ENCODE measurements at regions not wholly inside any gene's neighbourhood (a gene's known extent, or its start where the extent isn't known, plus 50 kb on each side); places are given as distances from the start of the nearest gene placed in this dataset.

DNA sequence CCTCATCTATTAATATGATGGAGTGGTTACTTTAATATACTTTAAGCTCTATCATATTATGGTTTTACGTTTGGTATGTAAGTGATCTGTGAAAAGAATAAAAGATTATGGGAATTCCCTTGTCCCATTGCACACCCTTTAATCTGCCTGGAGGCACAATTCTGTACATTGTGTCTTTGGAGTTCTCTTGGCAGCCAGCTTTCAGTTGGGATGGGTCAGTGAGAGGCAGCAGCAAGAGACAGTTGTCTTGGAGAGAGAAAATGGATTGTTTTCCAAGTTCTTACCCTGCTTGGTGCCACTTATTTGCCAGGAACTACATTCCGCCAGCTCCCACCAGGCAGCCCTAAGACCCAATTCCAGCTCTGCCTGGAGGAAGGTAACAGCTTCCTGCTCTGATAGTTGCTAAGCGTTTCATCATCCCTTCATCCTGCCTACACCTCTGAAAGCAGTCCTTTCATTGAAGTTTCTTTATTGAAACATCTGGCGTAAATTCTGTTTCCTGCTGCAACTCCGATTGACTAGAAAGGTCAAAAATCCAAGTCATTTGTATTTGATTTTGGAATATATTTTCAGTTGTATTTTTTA is 365.2 kb downstream of the AKAIN1 start:
- Histone ChIP-seq H3K36me3 (ENCODE audit: control insufficient read depth in 4 of 4, insufficient read depth in 3 of 4, low read depth in 1 of 4, low read length in 3 of 4) (no peaks in the 10 kb centered on the region), H3K9ac (ENCODE audit: low read depth in 1 of 2, low read length in 2 of 2) (no peak overlapping the region), H3K4me1 (ENCODE audit: control insufficient read depth in 4 of 4, insufficient read depth in 4 of 4, low read length in 3 of 4) (no peaks in the 10 kb centered on the region), H3K9me3 (ENCODE audit: control insufficient read depth in 4 of 4, low read length in 3 of 4) (no peaks in the 10 kb centered on the region), H3K4me3 (ENCODE audit: low read depth in 1 of 3, low read length in 3 of 3) (no peak overlapping the region), H3K27ac (ENCODE audit: low read depth in 1 of 2, low read length in 2 of 2) (no peak overlapping the region), H3K27me3 (ENCODE audit: control insufficient read depth in 4 of 4, insufficient read depth in 4 of 4, low read length in 3 of 4) (no peaks in the 10 kb centered on the region)
- WGBS, result 68% methylated on average over 5 of the region's 5 CpGs
- DNase-seq (ENCODE audit: low spot score), result no peak
- no peak for TF ChIP-seq EGR1 (IDR thresholded peaks at IDR 0.05; ENCODE audit: low read depth in 2 of 2)
- TF ChIP-seq, protein P1, sequence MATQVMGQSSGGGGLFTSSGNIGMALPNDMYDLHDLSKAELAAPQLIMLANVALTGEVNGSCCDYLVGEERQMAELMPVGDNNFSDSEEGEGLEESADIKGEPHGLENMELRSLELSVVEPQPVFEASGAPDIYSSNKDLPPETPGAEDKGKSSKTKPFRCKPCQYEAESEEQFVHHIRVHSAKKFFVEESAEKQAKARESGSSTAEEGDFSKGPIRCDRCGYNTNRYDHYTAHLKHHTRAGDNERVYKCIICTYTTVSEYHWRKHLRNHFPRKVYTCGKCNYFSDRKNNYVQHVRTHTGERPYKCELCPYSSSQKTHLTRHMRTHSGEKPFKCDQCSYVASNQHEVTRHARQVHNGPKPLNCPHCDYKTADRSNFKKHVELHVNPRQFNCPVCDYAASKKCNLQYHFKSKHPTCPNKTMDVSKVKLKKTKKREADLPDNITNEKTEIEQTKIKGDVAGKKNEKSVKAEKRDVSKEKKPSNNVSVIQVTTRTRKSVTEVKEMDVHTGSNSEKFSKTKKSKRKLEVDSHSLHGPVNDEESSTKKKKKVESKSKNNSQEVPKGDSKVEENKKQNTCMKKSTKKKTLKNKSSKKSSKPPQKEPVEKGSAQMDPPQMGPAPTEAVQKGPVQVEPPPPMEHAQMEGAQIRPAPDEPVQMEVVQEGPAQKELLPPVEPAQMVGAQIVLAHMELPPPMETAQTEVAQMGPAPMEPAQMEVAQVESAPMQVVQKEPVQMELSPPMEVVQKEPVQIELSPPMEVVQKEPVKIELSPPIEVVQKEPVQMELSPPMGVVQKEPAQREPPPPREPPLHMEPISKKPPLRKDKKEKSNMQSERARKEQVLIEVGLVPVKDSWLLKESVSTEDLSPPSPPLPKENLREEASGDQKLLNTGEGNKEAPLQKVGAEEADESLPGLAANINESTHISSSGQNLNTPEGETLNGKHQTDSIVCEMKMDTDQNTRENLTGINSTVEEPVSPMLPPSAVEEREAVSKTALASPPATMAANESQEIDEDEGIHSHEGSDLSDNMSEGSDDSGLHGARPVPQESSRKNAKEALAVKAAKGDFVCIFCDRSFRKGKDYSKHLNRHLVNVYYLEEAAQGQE (IDR thresholded peaks at IDR 0.05), result no peak

DNA sequence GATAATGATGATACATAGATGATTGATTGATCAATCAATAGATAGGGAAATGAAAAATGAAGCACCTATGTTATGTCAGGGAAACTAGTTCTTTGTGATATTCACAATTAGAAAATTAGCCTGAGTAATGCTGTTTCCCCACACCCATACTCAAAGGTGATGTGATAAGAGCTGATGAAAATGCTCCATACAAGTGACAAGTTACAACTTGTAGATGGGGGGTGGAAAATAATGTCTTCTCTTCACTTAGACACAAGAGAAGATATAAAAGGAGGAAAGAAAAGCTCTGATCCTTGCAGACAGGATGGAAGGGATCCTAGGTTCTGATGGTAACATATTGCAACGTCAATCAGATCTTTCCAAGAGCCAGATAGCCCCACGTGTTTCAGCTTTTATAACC is 365.9 kb downstream of the AKAIN1 start:
- 56% methylated on average over 2 of the region's 2 CpGs for WGBS
- no peaks in the 10 kb centered on the region for H3K9me3 ChIP-seq (ENCODE audit: control insufficient read depth in 4 of 4, low read length in 3 of 4)
- no peak overlapping the region for H3K27ac ChIP-seq (ENCODE audit: low read depth in 1 of 2, low read length in 2 of 2)
- H3K27me3 ChIP-seq (ENCODE audit: control insufficient read depth in 4 of 4, insufficient read depth in 4 of 4, low read length in 3 of 4), result no peaks in the 10 kb centered on the region
- H3K36me3 ChIP-seq (ENCODE audit: control insufficient read depth in 4 of 4, insufficient read depth in 3 of 4, low read depth in 1 of 4, low read length in 3 of 4), result no peaks in the 10 kb centered on the region
- DNase-seq (ENCODE audit: low spot score), result no peak
- H3K4me1 ChIP-seq (ENCODE audit: control insufficient read depth in 4 of 4, insufficient read depth in 4 of 4, low read length in 3 of 4), result no peaks in the 10 kb centered on the region
- no peak overlapping the region for H3K9ac ChIP-seq (ENCODE audit: low read depth in 1 of 2, low read length in 2 of 2)
- TF ChIP-seq FOXA1 (IDR thresholded peaks at IDR 0.05) (no peak), NR2F2 (IDR thresholded peaks at IDR 0.05) (no peak), GABPA (IDR thresholded peaks at IDR 0.05 in 1 of 2, conservative IDR thresholded peaks at IDR 0.05 in 1 of 2) (no peak), JUND (IDR thresholded peaks at IDR 0.05) (no peak), HNF4A (conservative IDR thresholded peaks at IDR 0.05) (no peak), HNF4G (IDR thresholded peaks at IDR 0.05) (no peak), TAF1 (conservative IDR thresholded peaks at IDR 0.05) (no peak), EGR1 (IDR thresholded peaks at IDR 0.05; ENCODE audit: low read depth in 2 of 2) (no peak), RXRA (IDR thresholded peaks at IDR 0.05) (no peak), YY1 (IDR thresholded peaks at IDR 0.05) (no peak)
- TF ChIP-seq, protein P2, sequence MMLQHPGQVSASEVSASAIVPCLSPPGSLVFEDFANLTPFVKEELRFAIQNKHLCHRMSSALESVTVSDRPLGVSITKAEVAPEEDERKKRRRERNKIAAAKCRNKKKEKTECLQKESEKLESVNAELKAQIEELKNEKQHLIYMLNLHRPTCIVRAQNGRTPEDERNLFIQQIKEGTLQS (IDR thresholded peaks at IDR 0.05), result no peak
- TF ChIP-seq, protein P3, sequence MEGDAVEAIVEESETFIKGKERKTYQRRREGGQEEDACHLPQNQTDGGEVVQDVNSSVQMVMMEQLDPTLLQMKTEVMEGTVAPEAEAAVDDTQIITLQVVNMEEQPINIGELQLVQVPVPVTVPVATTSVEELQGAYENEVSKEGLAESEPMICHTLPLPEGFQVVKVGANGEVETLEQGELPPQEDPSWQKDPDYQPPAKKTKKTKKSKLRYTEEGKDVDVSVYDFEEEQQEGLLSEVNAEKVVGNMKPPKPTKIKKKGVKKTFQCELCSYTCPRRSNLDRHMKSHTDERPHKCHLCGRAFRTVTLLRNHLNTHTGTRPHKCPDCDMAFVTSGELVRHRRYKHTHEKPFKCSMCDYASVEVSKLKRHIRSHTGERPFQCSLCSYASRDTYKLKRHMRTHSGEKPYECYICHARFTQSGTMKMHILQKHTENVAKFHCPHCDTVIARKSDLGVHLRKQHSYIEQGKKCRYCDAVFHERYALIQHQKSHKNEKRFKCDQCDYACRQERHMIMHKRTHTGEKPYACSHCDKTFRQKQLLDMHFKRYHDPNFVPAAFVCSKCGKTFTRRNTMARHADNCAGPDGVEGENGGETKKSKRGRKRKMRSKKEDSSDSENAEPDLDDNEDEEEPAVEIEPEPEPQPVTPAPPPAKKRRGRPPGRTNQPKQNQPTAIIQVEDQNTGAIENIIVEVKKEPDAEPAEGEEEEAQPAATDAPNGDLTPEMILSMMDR (IDR thresholded peaks at IDR 0.05; ENCODE audit: low read depth, low read length, missing input control), result no peak
- no peak overlapping the region for H3K4me3 ChIP-seq (ENCODE audit: low read depth in 1 of 3, low read length in 3 of 3)

DNA sequence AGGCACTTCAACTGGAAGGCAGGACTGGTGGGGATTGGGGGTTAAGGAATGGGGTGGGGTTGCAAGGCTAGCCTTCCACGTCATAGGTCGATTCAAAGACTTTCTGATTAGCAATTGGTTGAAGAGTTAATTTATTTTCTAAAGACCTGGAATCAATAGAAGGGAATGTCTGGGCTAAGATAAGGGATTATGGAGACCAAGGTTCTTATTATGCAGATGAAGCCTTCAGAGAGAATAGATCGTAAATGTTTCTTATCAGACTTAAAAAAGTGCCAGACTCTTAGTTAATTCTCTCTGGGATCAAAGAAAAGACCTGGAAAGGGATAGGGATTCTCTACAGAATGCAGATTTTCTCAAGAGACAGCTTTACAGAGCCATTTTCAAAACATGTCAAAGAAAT is 368.0 kb upstream of the DLGAP1 start:
- TF ChIP-seq FOXA2 (IDR thresholded peaks at IDR 0.05), result no peak
- TF ChIP-seq SP1 (IDR thresholded peaks at IDR 0.05), result no peak

More for the DNA sequence above, 368.0 kb upstream of the DLGAP1 start:
- DNase-seq (ENCODE audit: low spot score), result no peak
- Histone ChIP-seq H3K27ac (ENCODE audit: low read depth in 1 of 2, low read length in 2 of 2) (no peak overlapping the region), H3K27me3 (ENCODE audit: control insufficient read depth in 4 of 4, insufficient read depth in 4 of 4, low read length in 3 of 4) (peaks cover 0 to 3% (median 0%) of the 10 kb centered on the region in 4 donors), H3K4me1 (ENCODE audit: control insufficient read depth in 4 of 4, insufficient read depth in 4 of 4, low read length in 3 of 4) (no peaks in the 10 kb centered on the region), H3K36me3 (ENCODE audit: control insufficient read depth in 4 of 4, insufficient read depth in 3 of 4, low read depth in 1 of 4, low read length in 3 of 4) (no peaks in the 10 kb centered on the region), H3K9ac (ENCODE audit: low read depth in 1 of 2, low read length in 2 of 2) (no peak overlapping the region), H3K9me3 (ENCODE audit: control insufficient read depth in 4 of 4, low read length in 3 of 4) (peaks cover 0 to 3% (median 0%) of the 10 kb centered on the region in 4 donors), H3K4me3 (ENCODE audit: low read depth in 1 of 3, low read length in 3 of 3) (no peak overlapping the region)
- 63% methylated on average over 3 of the region's 3 CpGs for WGBS

Data from liver (tissue), 8 donors.